Neuronal stem cell (in vitro differentiated cells): ENCODE measurements at regions not wholly inside any gene's neighbourhood (a gene's known extent, or its start where the extent isn't known, plus 50 kb on each side); places are given as distances from the start of the nearest gene placed in this dataset.

Source experiments
- DNase-seq: peaks from one replicate; pipeline ENCODE4 v3.0.0-alpha.2; 2013; ENCODE audit warnings: low spot score
- H2AFZ ChIP-seq: one replicate; pipeline ENCODE4 v1.6.1; 2013; ENCODE audit warnings: mild to moderate bottlenecking, low read length, inconsistent platforms
- H2AK5ac ChIP-seq: 2 replicates; pipeline ENCODE4 v1.6.1; 2013; ENCODE audit warnings: low read depth, mild to moderate bottlenecking, inconsistent platforms, low read length, moderate library complexity, mixed read lengths
- H2BK120ac ChIP-seq: 2 replicates; pipeline ENCODE4 v1.6.1; 2013; ENCODE audit warnings: low read depth, mild to moderate bottlenecking, inconsistent platforms, low read length, moderate library complexity, mixed read lengths
- H2BK12ac ChIP-seq: one replicate; pipeline ENCODE4 v1.6.1; 2013; ENCODE audit warnings: low read length, inconsistent platforms
- H2BK15ac ChIP-seq: 2 replicates; pipeline ENCODE4 v1.6.1; 2013; ENCODE audit warnings: mild to moderate bottlenecking, low read length, inconsistent platforms, mixed read lengths
- H2BK5ac ChIP-seq: one replicate; pipeline ENCODE4 v1.6.1; 2013; ENCODE audit warnings: inconsistent platforms, mild to moderate bottlenecking, low read length, moderate library complexity
- H3K14ac ChIP-seq: one replicate; pipeline ENCODE4 v1.6.1; 2013; ENCODE audit warnings: low read length, inconsistent platforms
- H3K18ac ChIP-seq: 2 replicates; pipeline ENCODE4 v1.6.1; 2013; ENCODE audit warnings: low read length, inconsistent platforms
- H3K23ac ChIP-seq: 2 replicates; pipeline ENCODE4 v1.6.1; 2013; ENCODE audit warnings: low read depth, mild to moderate bottlenecking, mixed read lengths, low read length, inconsistent platforms; ENCODE audit not compliant: poor library complexity
- H3K27ac ChIP-seq: replicated peaks from 3 replicates; pipeline ENCODE4 v1.5.1; 2013; ENCODE audit warnings: low read length, inconsistent platforms
- H3K27me3 ChIP-seq, 3 experiments: 2 replicates each; pipeline ENCODE4 v1.6.1; 2013; ENCODE audit warnings: low read length in 3 of 3, mild to moderate bottlenecking in 2 of 3, inconsistent platforms in 1 of 3, low read depth in 1 of 3, mixed read lengths in 1 of 3, moderate library complexity in 1 of 3; ENCODE audit not compliant: control insufficient read depth in 3 of 3, insufficient read depth in 3 of 3
- H3K36me3 ChIP-seq, 2 donors: replicated peaks in 1 of 2; 2 replicates each; pipeline ENCODE4 v1.6.1; 2013; ENCODE audit warnings: low read length in 2 of 2; ENCODE audit not compliant: control insufficient read depth in 2 of 2, insufficient read depth in 2 of 2
- H3K4ac ChIP-seq: 2 replicates; pipeline ENCODE4 v1.6.1; 2013; ENCODE audit warnings: inconsistent platforms, mild to moderate bottlenecking, low read length, moderate library complexity
- H3K4me1 ChIP-seq, 2 donors: 1 replicate in 1 of 2; 2 replicates in 1 of 2; pipeline ENCODE4 v1.6.1; 2013; ENCODE audit warnings: low read length in 2 of 2, low read depth in 1 of 2; ENCODE audit not compliant: control insufficient read depth in 2 of 2, insufficient read depth in 1 of 2
- H3K4me2 ChIP-seq: one replicate; pipeline ENCODE4 v1.6.1; 2013; ENCODE audit warnings: mild to moderate bottlenecking, low read length, inconsistent platforms; ENCODE audit not compliant: insufficient read depth, poor library complexity, severe bottlenecking
- H3K4me3 ChIP-seq, 2 donors: 2 replicates each; pipeline ENCODE4 v1.5.1; 2013; ENCODE audit warnings: low read length in 2 of 2, mild to moderate bottlenecking in 2 of 2, inconsistent platforms in 1 of 2, moderate library complexity in 1 of 2
- H3K79me1 ChIP-seq: one replicate; pipeline ENCODE4 v1.6.1; 2013; ENCODE audit warnings: low read depth, mild to moderate bottlenecking, inconsistent platforms, low read length, moderate library complexity
- H3K9ac ChIP-seq: one replicate; pipeline ENCODE4 v1.6.1; 2013; ENCODE audit warnings: mild to moderate bottlenecking, low read depth, low read length, inconsistent platforms; ENCODE audit not compliant: poor library complexity
- H3K9me3 ChIP-seq, 2 donors: replicated peaks in 1 of 2; 2 replicates each; pipeline versions ENCODE3 to v1.6.1; 2013; ENCODE audit warnings: low read length in 2 of 2, mild to moderate bottlenecking in 2 of 2, inconsistent platforms in 1 of 2, low read depth in 1 of 2, mixed read lengths in 1 of 2, moderate library complexity in 1 of 2; ENCODE audit not compliant: control insufficient read depth in 2 of 2, insufficient read depth in 1 of 2
- H4K8ac ChIP-seq: one replicate; pipeline ENCODE4 v1.6.1; 2013; ENCODE audit warnings: low read depth, mild to moderate bottlenecking, inconsistent platforms, low read length, moderate library complexity
- H4K91ac ChIP-seq: one replicate; pipeline ENCODE4 v1.6.1; 2013; ENCODE audit warnings: low read length, low read depth, mild to moderate bottlenecking, inconsistent platforms; ENCODE audit not compliant: poor library complexity
- WGBS, 2 donors: extraction: QIAGEN DNeasy Blood & Tissue Kit; methylation state at CpG; one replicate each; pipeline ENCODE4 v1.1.7; 2013; ENCODE audit warnings: missing lambda C conversion rate in 2 of 2, mixed read lengths in 1 of 2; ENCODE audit not compliant: insufficient read length in 2 of 2, insufficient replicate concordance in 1 of 2; ENCODE audit errors: extremely low coverage in 2 of 2; 5-methylcytosine and 5-hydroxymethylcytosine counted together

- Histone ChIP-seq H2BK120ac (no peak overlapping the region), H4K91ac (no peak overlapping the region), H2BK5ac (no peak overlapping the region), H3K27ac (no peak overlapping the region), H2AFZ (no peak overlapping the region), H2AK5ac (no peak overlapping the region), H3K18ac (no peak overlapping the region), H3K9me3 (no peaks in the 10 kb centered on the region), H3K4ac (no peak overlapping the region), H3K4me1 (peaks cover 8 to 23% of the 10 kb centered on the region in 2 donors), H3K14ac (no peak overlapping the region), H3K27me3 (no peaks in the 10 kb centered on the region), H3K4me3 (no peak overlapping the region), H3K36me3 (no peaks in the 10 kb centered on the region), H3K79me1 (no peaks in the 10 kb centered on the region), H2BK12ac (no peak overlapping the region), H3K9ac (no peak overlapping the region), H2BK15ac (no peak overlapping the region), H3K23ac (no peak overlapping the region), H4K8ac (no peak overlapping the region), H3K4me2 (no peak overlapping the region)
- WGBS, 2 donors: no CpG with 5 or more reads among the region's 1 CpG
- no peak for DNase-seq
These were observed 138.2 kb upstream of the RAPGEF2 start for GRCh38 chr4:158964728-158965124.

- no peak overlapping the region for H3K4me3 ChIP-seq
- H3K9ac ChIP-seq: no peak overlapping the region
- no peak overlapping the region for H2BK12ac ChIP-seq
- H3K23ac ChIP-seq: no peak overlapping the region
- no peak overlapping the region for H3K14ac ChIP-seq
- H3K9me3 ChIP-seq: no peaks in the 10 kb centered on the region
- no peak overlapping the region for H2BK120ac ChIP-seq
- no peak for DNase-seq
- no peaks in the 10 kb centered on the region for H3K79me1 ChIP-seq
- H2AFZ ChIP-seq: no peak overlapping the region
- H4K8ac ChIP-seq: no peak overlapping the region
- no peak overlapping the region for H3K4ac ChIP-seq
- H2AK5ac ChIP-seq: no peak overlapping the region
- H3K27me3 ChIP-seq: no peaks in the 10 kb centered on the region
- no peak overlapping the region for H3K18ac ChIP-seq
- H3K4me2 ChIP-seq: no peak overlapping the region
- no peaks in the 10 kb centered on the region for H3K36me3 ChIP-seq
- H3K4me1 ChIP-seq: peaks cover 8 to 23% of the 10 kb centered on the region in 2 donors
- H2BK5ac ChIP-seq: no peak overlapping the region
- H2BK15ac ChIP-seq: no peak overlapping the region
- no peak overlapping the region for H3K27ac ChIP-seq
- no peak overlapping the region for H4K91ac ChIP-seq
These were observed 137.7 kb upstream of the RAPGEF2 start for GRCh38 chr4:158965226-158965625.

GRCh38 chr4:158966091-158966490 is 136.8 kb upstream of the RAPGEF2 start:
- Histone ChIP-seq H2AK5ac (no peak overlapping the region), H3K4me3 (no peak overlapping the region), H3K4me2 (no peak overlapping the region), H3K4me1 (peaks cover 12 to 24% of the 10 kb centered on the region in 2 donors), H2BK120ac (no peak overlapping the region), H2BK12ac (no peak overlapping the region), H3K79me1 (no peaks in the 10 kb centered on the region), H2BK5ac (no peak overlapping the region), H4K91ac (no peak overlapping the region), H3K18ac (no peak overlapping the region), H3K9ac (no peak overlapping the region), H3K27me3 (no peaks in the 10 kb centered on the region), H3K4ac (no peak overlapping the region), H3K27ac (no peak overlapping the region), H3K23ac (no peak overlapping the region), H3K14ac (no peak overlapping the region), H3K36me3 (no peaks in the 10 kb centered on the region), H2AFZ (no peak overlapping the region), H4K8ac (no peak overlapping the region), H2BK15ac (no peak overlapping the region), H3K9me3 (no peaks in the 10 kb centered on the region)
- no CpG with 5 or more reads among the region's 1 CpG for WGBS, 2 donors
- DNase-seq: no peak

GRCh38 chr4:158968961-158969360 is 133.9 kb upstream of the RAPGEF2 start:
- no peaks in the 10 kb centered on the region for H3K36me3 ChIP-seq
- no peak overlapping the region for H2BK5ac ChIP-seq
- no peak overlapping the region for H3K9ac ChIP-seq
- no peak for DNase-seq
- H3K4me3 ChIP-seq: no peak overlapping the region
- WGBS, 2 donors: no CpG with 5 or more reads among the region's 3 CpGs
- H3K27ac ChIP-seq: no peak overlapping the region
- H2BK15ac ChIP-seq: no peak overlapping the region
- H2AK5ac ChIP-seq: no peak overlapping the region
- no peak overlapping the region for H3K23ac ChIP-seq
- no peak overlapping the region for H4K91ac ChIP-seq
- no peak overlapping the region for H2BK120ac ChIP-seq
- no peaks in the 10 kb centered on the region for H3K9me3 ChIP-seq
- H2BK12ac ChIP-seq: no peak overlapping the region
- H2AFZ ChIP-seq: no peak overlapping the region
- H3K79me1 ChIP-seq: no peaks in the 10 kb centered on the region
- no peak overlapping the region for H3K4me2 ChIP-seq
- H4K8ac ChIP-seq: no peak overlapping the region
- H3K4me1 ChIP-seq: peaks cover 4 to 9% of the 10 kb centered on the region in 2 donors
- H3K14ac ChIP-seq: no peak overlapping the region
- no peak overlapping the region for H3K4ac ChIP-seq
- no peak overlapping the region for H3K18ac ChIP-seq
- no peaks in the 10 kb centered on the region for H3K27me3 ChIP-seq
